GM12874 (cell line): ENCODE measurements at regions not wholly inside any gene's neighbourhood (a gene's known extent, or its start where the extent isn't known, plus 50 kb on each side); places are given as distances from the start of the nearest gene placed in this dataset.

Experiments used
- TF ChIP-seq, protein P1 (sequence below): IDR thresholded peaks from 2 replicates; pipeline ENCODE4 v1.5.1; 2011; ENCODE audit warnings: low read depth, mild to moderate bottlenecking, control low read depth, low read length, moderate library complexity; ENCODE audit not compliant: insufficient read depth

DNA sequence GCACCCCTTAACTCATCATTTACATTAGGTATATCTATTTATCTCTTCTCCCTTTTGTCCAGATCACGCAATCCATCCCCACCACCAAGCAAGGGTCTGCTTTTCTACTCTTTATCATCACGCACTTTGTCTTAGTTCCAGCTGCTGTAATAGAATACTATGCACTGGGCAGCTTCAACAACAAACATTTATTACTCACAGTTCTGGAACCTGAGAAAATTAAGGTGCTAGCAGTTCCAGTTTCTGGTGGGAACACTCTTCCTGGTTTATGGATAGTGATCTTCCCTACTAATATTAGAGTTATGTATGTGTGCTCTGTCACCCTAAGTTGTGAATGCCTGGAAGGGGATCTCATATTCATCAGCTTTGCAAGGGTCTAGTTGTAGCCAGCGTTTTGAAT lies 687.0 kb downstream of the NTRK3 start:
- TF ChIP-seq, protein P1, sequence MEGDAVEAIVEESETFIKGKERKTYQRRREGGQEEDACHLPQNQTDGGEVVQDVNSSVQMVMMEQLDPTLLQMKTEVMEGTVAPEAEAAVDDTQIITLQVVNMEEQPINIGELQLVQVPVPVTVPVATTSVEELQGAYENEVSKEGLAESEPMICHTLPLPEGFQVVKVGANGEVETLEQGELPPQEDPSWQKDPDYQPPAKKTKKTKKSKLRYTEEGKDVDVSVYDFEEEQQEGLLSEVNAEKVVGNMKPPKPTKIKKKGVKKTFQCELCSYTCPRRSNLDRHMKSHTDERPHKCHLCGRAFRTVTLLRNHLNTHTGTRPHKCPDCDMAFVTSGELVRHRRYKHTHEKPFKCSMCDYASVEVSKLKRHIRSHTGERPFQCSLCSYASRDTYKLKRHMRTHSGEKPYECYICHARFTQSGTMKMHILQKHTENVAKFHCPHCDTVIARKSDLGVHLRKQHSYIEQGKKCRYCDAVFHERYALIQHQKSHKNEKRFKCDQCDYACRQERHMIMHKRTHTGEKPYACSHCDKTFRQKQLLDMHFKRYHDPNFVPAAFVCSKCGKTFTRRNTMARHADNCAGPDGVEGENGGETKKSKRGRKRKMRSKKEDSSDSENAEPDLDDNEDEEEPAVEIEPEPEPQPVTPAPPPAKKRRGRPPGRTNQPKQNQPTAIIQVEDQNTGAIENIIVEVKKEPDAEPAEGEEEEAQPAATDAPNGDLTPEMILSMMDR, result no peak

DNA sequence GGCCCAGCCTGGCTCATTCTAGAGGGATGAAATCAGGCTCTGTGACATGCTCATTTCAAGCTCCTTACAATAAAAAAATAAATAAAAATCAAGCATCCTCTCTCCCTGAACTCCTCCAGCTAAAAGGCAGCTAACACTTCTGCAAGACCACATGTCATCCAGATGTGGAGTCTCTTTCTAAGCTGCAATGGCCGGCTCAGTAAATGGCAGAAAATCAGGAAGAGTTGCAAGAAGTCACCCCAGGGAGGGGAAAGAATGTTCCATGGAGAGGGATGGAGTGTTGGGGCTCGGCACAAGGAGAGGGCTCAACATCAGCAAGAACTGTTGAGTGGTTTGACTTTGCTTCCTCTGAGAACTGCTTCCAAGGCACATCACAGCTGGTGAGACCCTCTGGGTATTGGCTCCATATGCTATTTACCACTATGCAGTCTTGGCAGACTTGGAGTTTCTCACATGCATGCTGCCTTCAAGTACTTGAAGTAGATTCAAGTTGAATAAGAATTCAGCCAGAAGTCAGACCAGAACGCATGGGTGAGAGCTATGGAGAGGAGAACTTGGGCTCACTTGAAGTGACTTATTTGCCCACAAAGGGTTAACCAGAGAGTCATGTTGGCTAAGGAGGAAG lies 689.0 kb downstream of the NTRK3 start:
- TF ChIP-seq, protein P1, result no peak

DNA sequence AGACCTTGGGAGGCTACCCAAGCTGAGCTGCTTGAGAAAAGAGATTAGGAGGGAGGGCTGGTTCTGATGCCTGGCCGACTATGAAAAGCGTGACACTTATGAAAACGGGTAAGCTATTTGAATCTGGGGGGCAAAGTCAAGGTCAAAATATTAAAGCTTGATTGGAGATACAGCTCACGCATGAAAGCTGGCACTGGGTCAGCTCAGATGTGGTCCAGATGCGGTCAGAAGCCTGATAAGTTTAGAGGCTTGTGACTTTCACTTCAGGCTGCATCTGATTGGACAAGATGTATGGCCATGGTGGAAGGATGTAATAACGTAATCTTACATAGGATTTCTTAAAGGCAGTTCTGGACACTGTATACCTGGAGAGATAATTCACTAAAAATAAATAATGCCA lies 690.3 kb downstream of the NTRK3 start:
- TF ChIP-seq, protein P1, result no peak

DNA sequence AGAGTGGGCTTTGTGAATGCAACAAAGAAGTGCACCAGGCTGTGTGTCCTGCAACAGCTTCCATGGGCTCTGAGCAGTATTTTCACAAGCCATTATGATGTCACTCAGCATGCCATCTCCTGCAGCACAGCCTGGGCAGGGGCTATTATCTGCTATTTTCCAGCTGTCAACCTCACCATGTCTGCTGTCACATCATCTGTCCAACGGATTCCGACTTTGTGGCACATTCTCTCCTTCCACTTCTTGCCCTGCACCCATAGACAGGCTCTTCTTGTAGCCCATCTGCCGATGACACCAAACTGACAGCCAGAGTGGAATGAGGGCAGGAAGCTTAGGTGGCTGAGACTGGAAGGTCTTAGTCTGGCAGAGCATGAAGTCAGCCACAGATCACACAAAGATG lies 691.9 kb downstream of the NTRK3 start:
- TF ChIP-seq, protein P1, result no peak

DNA sequence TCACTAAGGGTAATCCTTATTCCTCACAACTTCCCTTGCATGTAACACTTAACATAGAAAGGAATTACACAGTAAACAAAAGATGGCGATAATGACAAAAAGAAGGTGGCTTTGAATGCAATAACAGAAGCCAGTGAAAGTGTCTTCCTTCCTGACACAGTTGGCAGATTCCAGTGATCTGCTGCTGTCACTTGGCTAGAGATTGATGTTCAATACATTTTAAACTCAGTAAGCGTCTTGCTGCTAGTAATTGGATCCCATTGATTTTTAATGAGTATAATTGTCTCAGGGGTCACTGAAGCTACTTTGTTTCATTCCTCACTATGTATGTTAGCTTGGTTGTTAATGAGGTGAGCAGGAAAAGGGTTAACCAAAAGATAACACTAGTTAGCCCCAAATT lies 692.7 kb downstream of the NTRK3 start:
- TF ChIP-seq, protein P1, result no peak

DNA sequence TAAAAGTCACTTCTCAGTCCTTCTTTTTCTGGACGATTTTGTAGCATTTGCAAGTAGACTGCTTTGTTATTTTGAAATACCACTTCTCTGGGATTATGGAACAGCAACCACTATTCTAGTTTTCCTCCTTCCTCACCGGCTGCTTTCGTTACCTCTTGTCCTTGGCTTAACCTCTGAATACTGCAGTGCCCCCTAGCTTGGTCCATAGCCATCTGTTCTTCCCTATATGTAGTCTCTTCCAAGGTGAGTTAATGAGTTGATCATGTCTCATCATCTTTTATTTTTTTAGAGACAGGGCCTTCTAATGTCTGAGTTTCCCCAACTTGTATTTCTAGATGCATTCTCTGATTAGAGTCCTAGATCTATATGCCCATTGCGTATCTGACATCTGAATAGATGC lies 694.3 kb downstream of the NTRK3 start:
- TF ChIP-seq, protein P1, result no peak

DNA sequence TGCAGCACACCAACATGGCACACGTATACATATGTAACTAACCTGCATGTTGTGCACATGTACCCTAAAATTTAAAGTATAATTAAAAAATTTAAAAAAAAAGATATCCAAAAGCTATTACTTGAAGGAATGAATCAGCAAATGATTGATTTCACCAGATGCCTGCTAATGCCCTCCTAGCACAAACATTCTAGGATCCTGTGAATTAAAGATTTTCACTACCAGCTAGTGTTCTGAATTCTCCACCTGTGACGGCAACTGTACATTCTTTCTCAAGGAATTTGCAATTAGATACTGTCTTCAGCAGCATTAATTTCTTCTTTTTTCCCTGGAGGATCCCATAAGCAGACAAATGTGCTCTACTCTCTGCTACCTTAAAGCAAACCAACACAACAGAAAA lies 694.9 kb downstream of the NTRK3 start:
- TF ChIP-seq, protein P1, result no peak
